GM21390 (cell line): ENCODE measurements at regions not wholly inside any gene's neighbourhood (a gene's known extent, or its start where the extent isn't known, plus 50 kb on each side); places are given as distances from the start of the nearest gene placed in this dataset.
A peak's percentile ranks its signal among the peaks of the same experiment; 100 is the strongest.

Experiments
- ATAC-seq: cut with Tn5 transposase; IDR thresholded peaks from one replicate; pipeline ENCODE4 v1.9.1; 2021; ENCODE audit not compliant: unreplicated experiment

GRCh38 chr2:149271575-149271974 lies 58.8 kb upstream of the LYPD6 start:
- ATAC-seq, result peak; percentile 81

- no peak for ATAC-seq
These were observed 52.1 kb upstream of the LYPD6 start for GRCh38 chr2:149278161-149278871.

GRCh38 chr2:149278872-149279264 lies 51.5 kb upstream of the LYPD6 start:
- no peak for ATAC-seq
